PC-9 (cell line): ENCODE measurements at regions not wholly inside any gene's neighbourhood (a gene's known extent, or its start where the extent isn't known, plus 50 kb on each side); places are given as distances from the start of the nearest gene placed in this dataset.

Source experiments
- CTCF ChIP-seq: fragments of 200-600 bp; sonication (generic); conservative IDR thresholded peaks from 2 replicates; pipeline ENCODE4 v1.6.1; 2017; ENCODE audit warnings: mixed run types, antibody characterized with exemption, mild to moderate bottlenecking, moderate library complexity
- EZH2 ChIP-seq: fragments of 200-600 bp; sonication (generic); IDR thresholded peaks from 2 replicates; pipeline ENCODE4 v1.8.0; 2017; ENCODE audit warnings: antibody characterized with exemption, low read depth

- TF ChIP-seq EZH2 = no peak
- TF ChIP-seq CTCF = no peak
Measured at GRCh38 chr3:95738045-95738444, 1076.3 kb upstream of the EPHA6 start.
